ENCODE measurements at regions not wholly inside any gene's neighbourhood (a gene's known extent, or its start where the extent isn't known, plus 50 kb on each side); places are given as distances from the start of the nearest gene placed in this dataset.
A peak's percentile ranks its signal among the peaks of the same experiment; 100 is the strongest.

- POLR2A ChIA-PET (ENCODE audit: low non-redundant PET): no interaction called here
- CTCF ChIA-PET: no interaction called here
- no peak for TF ChIP-seq CTCF (conservative IDR thresholded peaks at IDR 0.05; ENCODE audit: low read depth)
- H3K27ac ChIP-seq: no peak overlapping the region
- DNase-seq (ENCODE audit: low spot score): peak; percentile 43
Observed at GRCh38 chr3:193796089-193796488, 203.1 kb downstream of the OPA1 start.

GRCh38 chr3:193797566-193797965, 204.6 kb downstream of the OPA1 start:
- CTCF ChIA-PET: no interaction called here
- POLR2A ChIA-PET (ENCODE audit: low non-redundant PET): no interaction called here
- TF ChIP-seq CTCF (conservative IDR thresholded peaks at IDR 0.05; ENCODE audit: low read depth): no peak
- no peak overlapping the region for H3K27ac ChIP-seq
- no peak for DNase-seq (ENCODE audit: low spot score)

- no peak for DNase-seq (ENCODE audit: low spot score)
- TF ChIP-seq CTCF (conservative IDR thresholded peaks at IDR 0.05; ENCODE audit: low read depth): no peak
- H3K27ac ChIP-seq: no peak overlapping the region
- ChIA-PET CTCF (no interaction called here), POLR2A (ENCODE audit: low non-redundant PET) (no interaction called here)
Observed at GRCh38 chr3:193798051-193798450, 205.0 kb downstream of the OPA1 start.

- ChIA-PET CTCF (interaction anchor here (0.5 to 1.2 kb wide), 3 partner anchors 21 to 543 kb away, joined by 3 read pairs; no protein-coding TSS in a partner anchor), POLR2A (ENCODE audit: low non-redundant PET) (no interaction called here)
- no peak for DNase-seq (ENCODE audit: low spot score)
- no peak for TF ChIP-seq CTCF (conservative IDR thresholded peaks at IDR 0.05; ENCODE audit: low read depth)
- H3K27ac ChIP-seq: no peak overlapping the region
Observed at GRCh38 chr3:193800138-193801043, 207.4 kb downstream of the OPA1 start.

GRCh38 chr3:193801097-193801496, 208.1 kb downstream of the OPA1 start:
- TF ChIP-seq CTCF (conservative IDR thresholded peaks at IDR 0.05; ENCODE audit: low read depth): no peak
- ChIA-PET CTCF (interaction anchor here (0.6 to 1.2 kb wide), 2 partner anchors 341 to 542 kb away, joined by 3 read pairs; no protein-coding TSS in a partner anchor), POLR2A (ENCODE audit: low non-redundant PET) (no interaction called here)
- no peak for DNase-seq (ENCODE audit: low spot score)
- no peak overlapping the region for H3K27ac ChIP-seq

GRCh38 chr3:193803288-193803687, 210.3 kb downstream of the OPA1 start:
- TF ChIP-seq CTCF (conservative IDR thresholded peaks at IDR 0.05; ENCODE audit: low read depth): no peak
- ChIA-PET CTCF (no interaction called here), POLR2A (ENCODE audit: low non-redundant PET) (no interaction called here)
- H3K27ac ChIP-seq: no peak overlapping the region
- no peak for DNase-seq (ENCODE audit: low spot score)

Measured in RWPE1 (cell line).